ENCODE measurements at regions not wholly inside any gene's neighbourhood (a gene's known extent, or its start where the extent isn't known, plus 50 kb on each side); places are given as distances from the start of the nearest gene placed in this dataset.
"Not testable (repeated sequence)": the region's sequence is repeated elsewhere in the genome, so short reads cannot be mapped to it uniquely, and the experiment has no call there.

GRCh38 chr7:25054819-25055519, 70.1 kb downstream of the CYCS start:
- Histone ChIP-seq H3K36me3 (no peaks in the 10 kb centered on the region), H3K4me3 (no peak overlapping the region), H3F3A (ENCODE audit: low read depth) (no peaks in the 10 kb centered on the region), H3K79me2 (ENCODE audit: low read depth) (no peaks in the 10 kb centered on the region), H3K9me3 (ENCODE audit: low read depth) (peaks cover 4% of the 10 kb centered on the region), H3K4me2 (no peak overlapping the region), H3K4me1 (no peaks in the 10 kb centered on the region), H2AFZ (replicated peaks) (no peak overlapping the region), H4K20me1 (ENCODE audit: low read depth) (no peaks in the 10 kb centered on the region), H3K9ac (no peak overlapping the region), H3K27ac (no peak overlapping the region), H3K27me3 (no peaks in the 10 kb centered on the region)
- H3K27me3 Mint-ChIP-seq (ENCODE audit: insufficient read depth, low read depth) = no peaks in the 10 kb centered on the region
- TF ChIP-seq CTCF (IDR thresholded peaks at IDR 0.05) = no peak
- no peak for TF ChIP-seq EZH2 (IDR thresholded peaks at IDR 0.05)
- TF ChIP-seq EZH2phosphoT487 (IDR thresholded peaks at IDR 0.05) = no peak
- no peak overlapping the region for H3K27ac Mint-ChIP-seq
- H3K36me3 Mint-ChIP-seq = no peaks in the 10 kb centered on the region
- peaks cover 4% of the 10 kb centered on the region for H3K9me3 Mint-ChIP-seq
- H3K4me1 Mint-ChIP-seq = no peaks in the 10 kb centered on the region
- H3K4me3 Mint-ChIP-seq = no peak overlapping the region
- no peak for DNase-seq (ENCODE audit: low spot score)

- H3K4me1 ChIP-seq = no peaks in the 10 kb centered on the region
- H3K4me3 Mint-ChIP-seq = no peak overlapping the region
Measured at GRCh38 chr7:25050223-25050622, 70.2 kb upstream of the OSBPL3 start.

GRCh38 chr7:25048444-25048834, 68.5 kb upstream of the OSBPL3 start:
- Histone ChIP-seq H3K79me2 (ENCODE audit: low read depth) (no peaks in the 10 kb centered on the region), H3F3A (ENCODE audit: low read depth) (no peaks in the 10 kb centered on the region), H4K20me1 (ENCODE audit: low read depth) (no peaks in the 10 kb centered on the region), H2AFZ (replicated peaks) (no peak overlapping the region), H3K36me3 (no peaks in the 10 kb centered on the region), H3K27ac (no peak overlapping the region), H3K4me3 (no peak overlapping the region), H3K27me3 (no peaks in the 10 kb centered on the region), H3K4me1 (no peaks in the 10 kb centered on the region), H3K4me2 (no peak overlapping the region), H3K9ac (no peak overlapping the region), H3K9me3 (ENCODE audit: low read depth) (no peaks in the 10 kb centered on the region)
- H3K4me3 Mint-ChIP-seq = no peak overlapping the region
- no peak overlapping the region for H3K27ac Mint-ChIP-seq
- no peaks in the 10 kb centered on the region for H3K4me1 Mint-ChIP-seq
- no peaks in the 10 kb centered on the region for H3K36me3 Mint-ChIP-seq
- DNase-seq (ENCODE audit: low spot score) = no peak
- peaks cover 2% of the 10 kb centered on the region for H3K9me3 Mint-ChIP-seq
- H3K27me3 Mint-ChIP-seq (ENCODE audit: insufficient read depth, low read depth) = no peaks in the 10 kb centered on the region
- TF ChIP-seq EZH2phosphoT487 (IDR thresholded peaks at IDR 0.05) (no peak), CTCF (IDR thresholded peaks at IDR 0.05) (no peak), EZH2 (IDR thresholded peaks at IDR 0.05) (no peak)

More at GRCh38 chr7:25050223-25050622, 70.2 kb upstream of the OSBPL3 start:
- H3K27ac Mint-ChIP-seq = no peak overlapping the region
- no peak overlapping the region for H3K4me3 ChIP-seq
- no peaks in the 10 kb centered on the region for H3K79me2 ChIP-seq (ENCODE audit: low read depth)
- no peak overlapping the region for H3K9ac ChIP-seq
- H3K27ac ChIP-seq = no peak overlapping the region
- H4K20me1 ChIP-seq (ENCODE audit: low read depth) = no peaks in the 10 kb centered on the region
- no peaks in the 10 kb centered on the region for H3K36me3 ChIP-seq
- TF ChIP-seq EZH2 (IDR thresholded peaks at IDR 0.05) (no peak), EZH2phosphoT487 (IDR thresholded peaks at IDR 0.05) (no peak), CTCF (IDR thresholded peaks at IDR 0.05) (no peak)
- H3K36me3 Mint-ChIP-seq = no peaks in the 10 kb centered on the region
- H3K27me3 ChIP-seq = no peaks in the 10 kb centered on the region
- no peaks in the 10 kb centered on the region for H3K9me3 ChIP-seq (ENCODE audit: low read depth)
- DNase-seq (ENCODE audit: low spot score) = no peak
- no peak overlapping the region for H2AFZ ChIP-seq (replicated peaks)
- no peaks in the 10 kb centered on the region for H3F3A ChIP-seq (ENCODE audit: low read depth)
- H3K4me1 Mint-ChIP-seq = no peaks in the 10 kb centered on the region
- no peak overlapping the region for H3K4me2 ChIP-seq
- H3K27me3 Mint-ChIP-seq (ENCODE audit: insufficient read depth, low read depth) = no peaks in the 10 kb centered on the region
- H3K9me3 Mint-ChIP-seq = peaks cover 4% of the 10 kb centered on the region

- H3K36me3 ChIP-seq, H3K4me3 Mint-ChIP-seq: not testable (repeated sequence)
Measured at GRCh38 chr7:25047571-25048443, 67.8 kb upstream of the OSBPL3 start.

More at GRCh38 chr7:25047571-25048443, 67.8 kb upstream of the OSBPL3 start:
- not testable (repeated sequence) for H3K27ac ChIP-seq; H3K27me3 Mint-ChIP-seq (ENCODE audit: insufficient read depth, low read depth); H3K4me3 ChIP-seq; H3F3A ChIP-seq (ENCODE audit: low read depth); H3K9ac ChIP-seq; H3K9me3 Mint-ChIP-seq; H3K9me3 ChIP-seq (ENCODE audit: low read depth); DNase-seq (ENCODE audit: low spot score); H3K27me3 ChIP-seq; H3K4me2 ChIP-seq; H3K4me1 ChIP-seq; H3K27ac Mint-ChIP-seq; H3K36me3 Mint-ChIP-seq; H2AFZ ChIP-seq (replicated peaks); H3K79me2 ChIP-seq (ENCODE audit: low read depth); H4K20me1 ChIP-seq (ENCODE audit: low read depth); H3K4me1 Mint-ChIP-seq

All from neural progenitor cell (in vitro differentiated cells).